Rectal smooth muscle tissue (tissue), 1 donor: ENCODE measurements at regions not wholly inside any gene's neighbourhood (a gene's known extent, or its start where the extent isn't known, plus 50 kb on each side); places are given as distances from the start of the nearest gene placed in this dataset.

Experiments used
- H3K27ac ChIP-seq: one replicate; pipeline ENCODE4 v1.7.0; 2013; ENCODE audit warnings: low read depth, low read length, inconsistent platforms
- H3K27me3 ChIP-seq: one replicate; pipeline ENCODE4 v1.7.0; 2013; ENCODE audit warnings: low read length; ENCODE audit not compliant: control insufficient read depth, insufficient read depth
- H3K36me3 ChIP-seq: one replicate; pipeline ENCODE4 v1.7.0; 2013; ENCODE audit warnings: low read length; ENCODE audit not compliant: control insufficient read depth, insufficient read depth
- H3K4me1 ChIP-seq: one replicate; pipeline ENCODE4 v1.7.0; 2013; ENCODE audit warnings: low read length; ENCODE audit not compliant: control insufficient read depth, insufficient read depth
- H3K4me3 ChIP-seq: one replicate; pipeline ENCODE4 v1.7.0; 2013; ENCODE audit warnings: low read length
- H3K9ac ChIP-seq: one replicate; pipeline ENCODE4 v1.7.0; 2013; ENCODE audit warnings: low read length

- Histone ChIP-seq H3K27ac (no peak overlapping the region), H3K4me1 (no peaks in the 10 kb centered on the region), H3K4me3 (no peak overlapping the region)
These were observed 141.4 kb upstream of the TOPAZ1 start for GRCh38 chr3:44100298-44100695.

DNA sequence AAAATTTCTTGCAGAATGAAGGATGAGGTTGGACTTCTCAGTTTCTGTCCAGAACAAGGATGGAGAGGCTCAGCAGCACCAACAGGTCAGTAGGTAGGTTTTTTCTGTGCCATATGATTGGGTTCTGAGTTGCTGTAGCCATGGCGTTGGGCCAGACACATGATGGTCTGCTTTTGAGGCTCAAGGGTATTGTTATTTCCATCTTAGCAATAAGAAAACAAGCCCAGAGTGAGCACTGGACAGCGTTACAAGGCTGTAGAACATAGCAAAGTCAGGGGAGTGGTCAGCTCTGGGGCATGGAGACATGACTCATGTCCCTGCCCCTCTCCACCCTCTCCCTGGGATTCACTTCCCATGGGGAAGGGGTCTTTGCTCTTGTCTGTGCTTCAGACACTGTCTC lies 137.6 kb upstream of the TOPAZ1 start:
- Histone ChIP-seq H3K9ac (no peak overlapping the region), H3K27me3 (no peaks in the 10 kb centered on the region)

More at GRCh38 chr3:44100298-44100695, 141.4 kb upstream of the TOPAZ1 start:
- no peaks in the 10 kb centered on the region for H3K27me3 ChIP-seq
- no peaks in the 10 kb centered on the region for H3K36me3 ChIP-seq
- no peak overlapping the region for H3K9ac ChIP-seq

GRCh38 chr3:44104668-44105321 lies 136.9 kb upstream of the TOPAZ1 start:
- H3K4me1 ChIP-seq: no peaks in the 10 kb centered on the region
- no peaks in the 10 kb centered on the region for H3K27me3 ChIP-seq
- H3K4me3 ChIP-seq: no peak overlapping the region
- no peak overlapping the region for H3K27ac ChIP-seq
- no peak overlapping the region for H3K9ac ChIP-seq
- H3K36me3 ChIP-seq: no peaks in the 10 kb centered on the region

More for the DNA sequence above, 137.6 kb upstream of the TOPAZ1 start:
- H3K4me3 ChIP-seq: no peak overlapping the region
- no peak overlapping the region for H3K27ac ChIP-seq
- H3K4me1 ChIP-seq: no peaks in the 10 kb centered on the region
- no peaks in the 10 kb centered on the region for H3K36me3 ChIP-seq

DNA sequence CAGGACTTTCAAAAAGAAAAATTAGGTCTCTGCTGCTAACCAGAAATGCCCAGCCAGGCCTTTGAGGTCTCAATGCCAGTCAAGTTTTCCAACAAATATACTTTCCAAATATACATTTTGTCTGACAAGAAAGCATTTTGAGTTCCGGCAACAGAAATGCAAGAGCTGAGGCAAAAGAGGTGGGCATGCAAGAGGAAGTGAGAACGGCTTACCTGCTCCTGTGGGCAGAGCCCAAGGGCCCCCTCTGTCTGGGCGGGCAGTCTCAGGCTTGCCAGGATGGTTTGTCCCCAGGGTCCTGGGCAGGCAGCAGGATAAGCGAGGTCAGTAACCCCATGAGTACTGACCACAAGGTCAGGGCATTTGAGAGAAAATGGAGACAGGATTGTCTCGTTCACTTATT lies 136.1 kb upstream of the TOPAZ1 start:
- H3K4me3 ChIP-seq: no peak overlapping the region
- H3K27ac ChIP-seq: no peak overlapping the region
- no peaks in the 10 kb centered on the region for H3K4me1 ChIP-seq
- no peak overlapping the region for H3K9ac ChIP-seq
- H3K36me3 ChIP-seq: no peaks in the 10 kb centered on the region
- H3K27me3 ChIP-seq: no peaks in the 10 kb centered on the region

DNA sequence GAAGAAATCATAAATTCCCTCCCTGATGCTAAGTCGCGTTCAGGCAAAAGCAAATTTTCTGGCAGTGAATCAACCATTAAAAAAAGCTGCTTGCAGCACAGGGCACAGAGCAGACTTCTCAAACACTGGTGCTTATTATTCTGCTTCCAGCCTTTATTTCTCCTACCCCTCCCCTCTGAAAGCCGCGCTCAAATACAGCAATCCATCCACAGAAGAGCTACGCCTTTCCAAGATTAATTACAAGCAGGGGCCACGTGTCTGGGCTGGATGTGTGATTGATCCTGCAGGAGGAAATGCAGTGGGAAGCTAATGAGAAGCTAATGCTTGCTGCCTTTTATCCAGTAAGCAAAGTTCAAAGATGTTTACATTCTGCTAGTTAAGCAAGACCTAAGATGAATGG lies 134.9 kb upstream of the TOPAZ1 start:
- Histone ChIP-seq H3K27me3 (no peaks in the 10 kb centered on the region), H3K4me3 (no peak overlapping the region), H3K9ac (no peak overlapping the region), H3K4me1 (no peaks in the 10 kb centered on the region), H3K36me3 (no peaks in the 10 kb centered on the region), H3K27ac (no peak overlapping the region)

GRCh38 chr3:44108481-44108880 lies 133.2 kb upstream of the TOPAZ1 start:
- no peaks in the 10 kb centered on the region for H3K4me1 ChIP-seq
- H3K36me3 ChIP-seq: no peaks in the 10 kb centered on the region
- H3K9ac ChIP-seq: no peak overlapping the region
- H3K4me3 ChIP-seq: no peak overlapping the region
- H3K27ac ChIP-seq: no peak overlapping the region
- no peaks in the 10 kb centered on the region for H3K27me3 ChIP-seq

- H3K4me1 ChIP-seq: no peaks in the 10 kb centered on the region
- no peak overlapping the region for H3K4me3 ChIP-seq
- H3K9ac ChIP-seq: no peak overlapping the region
- no peaks in the 10 kb centered on the region for H3K27me3 ChIP-seq
- no peak overlapping the region for H3K27ac ChIP-seq
- no peaks in the 10 kb centered on the region for H3K36me3 ChIP-seq
These were observed 131.8 kb upstream of the TOPAZ1 start for GRCh38 chr3:44109771-44110361.

DNA sequence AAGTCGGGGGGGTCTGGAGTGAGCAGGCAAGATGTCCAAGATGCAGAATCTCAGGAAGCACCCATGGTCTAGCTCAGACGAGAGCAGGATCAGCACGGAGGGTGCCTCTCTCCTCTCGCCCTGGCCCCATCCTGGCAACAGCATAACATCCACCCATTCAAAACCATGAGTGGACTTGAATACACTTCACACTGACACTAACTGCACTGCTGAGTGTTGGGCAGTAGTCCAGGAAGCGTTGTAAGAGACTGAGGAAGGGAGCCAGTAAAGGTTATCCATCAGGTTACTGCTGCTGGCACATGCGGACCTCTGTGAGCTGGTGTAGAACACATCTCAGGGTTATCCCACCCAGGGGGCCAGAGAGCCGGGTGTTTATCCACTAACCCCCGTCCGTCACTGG lies 131.0 kb upstream of the TOPAZ1 start:
- no peaks in the 10 kb centered on the region for H3K4me1 ChIP-seq
- H3K36me3 ChIP-seq: no peaks in the 10 kb centered on the region
- no peaks in the 10 kb centered on the region for H3K27me3 ChIP-seq
- no peak overlapping the region for H3K27ac ChIP-seq
- no peak overlapping the region for H3K9ac ChIP-seq
- no peak overlapping the region for H3K4me3 ChIP-seq

GRCh38 chr3:44111482-44111881 lies 130.2 kb upstream of the TOPAZ1 start:
- no peaks in the 10 kb centered on the region for H3K4me1 ChIP-seq
- no peaks in the 10 kb centered on the region for H3K36me3 ChIP-seq
- H3K9ac ChIP-seq: no peak overlapping the region
- no peak overlapping the region for H3K4me3 ChIP-seq
- no peak overlapping the region for H3K27ac ChIP-seq
- H3K27me3 ChIP-seq: no peaks in the 10 kb centered on the region

DNA sequence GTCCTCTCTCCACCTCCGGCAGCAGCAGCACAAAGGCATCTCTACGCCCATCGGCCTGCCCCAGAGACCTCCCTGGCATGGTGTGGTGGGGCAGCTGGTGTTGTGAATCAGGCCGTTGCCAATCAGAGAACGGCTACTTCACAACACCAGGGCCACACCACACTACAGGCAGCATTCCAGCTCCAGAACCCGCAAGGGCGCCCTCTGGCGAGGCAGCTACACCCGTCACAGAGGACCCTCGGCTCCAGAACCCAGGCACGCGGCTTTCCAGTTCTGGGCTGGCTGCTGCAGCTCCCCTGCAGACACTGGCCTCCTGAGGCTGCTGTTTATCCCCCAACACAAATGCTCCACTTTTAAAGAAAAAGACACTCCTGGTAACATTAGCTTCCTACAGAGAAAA lies 127.5 kb upstream of the TOPAZ1 start:
- no peaks in the 10 kb centered on the region for H3K36me3 ChIP-seq

GRCh38 chr3:44117239-44117638 lies 124.4 kb upstream of the TOPAZ1 start:
- H3K27me3 ChIP-seq: no peaks in the 10 kb centered on the region
- H3K27ac ChIP-seq: no peak overlapping the region
- H3K9ac ChIP-seq: no peak overlapping the region
- H3K36me3 ChIP-seq: no peaks in the 10 kb centered on the region
- H3K4me1 ChIP-seq: no peaks in the 10 kb centered on the region
- H3K4me3 ChIP-seq: no peak overlapping the region

More for the DNA sequence above, 127.5 kb upstream of the TOPAZ1 start:
- no peaks in the 10 kb centered on the region for H3K27me3 ChIP-seq
- H3K4me1 ChIP-seq: no peaks in the 10 kb centered on the region
- H3K9ac ChIP-seq: no peak overlapping the region
- H3K27ac ChIP-seq: no peak overlapping the region
- H3K4me3 ChIP-seq: no peak overlapping the region

- Histone ChIP-seq H3K27me3 (no peaks in the 10 kb centered on the region), H3K9ac (no peak overlapping the region), H3K36me3 (no peaks in the 10 kb centered on the region), H3K4me1 (no peaks in the 10 kb centered on the region), H3K27ac (no peak overlapping the region), H3K4me3 (no peak overlapping the region)
These were observed 124.0 kb upstream of the TOPAZ1 start for GRCh38 chr3:44117736-44118135.
